Stomach (tissue), 4 donors: ENCODE measurements at regions not wholly inside any gene's neighbourhood (a gene's known extent, or its start where the extent isn't known, plus 50 kb on each side); places are given as distances from the start of the nearest gene placed in this dataset.

ENCODE experiments used
- EP300 ChIP-seq: sonication (generic); formaldehyde crosslinking; IDR thresholded peaks from one replicate; pipeline ENCODE4 v1.6.1; 2017; ENCODE audit warnings: antibody characterized with exemption
- POLR2A ChIP-seq, 4 donors: fragments of 450-650 bp; IDR thresholded peaks; one replicate each; pipeline ENCODE4 v1.6.1; 2016; ENCODE audit warnings: antibody characterized with exemption in 4 of 4, control low read depth in 2 of 4, mild to moderate bottlenecking in 1 of 4, moderate library complexity in 1 of 4
- POLR2AphosphoS5 ChIP-seq, 3 donors: sonication (generic); formaldehyde crosslinking; IDR thresholded peaks; one replicate each; pipeline ENCODE4 v1.6.1; 2016; ENCODE audit warnings: antibody characterized with exemption in 3 of 3
- TF ChIP-seq, protein P1 (sequence below), 7 experiments: fragments of 450-650 bp in 4 of 7; fragments of 200-600 bp in 3 of 7; sonication (generic) in 3 of 7; IDR thresholded peaks; one replicate each; pipeline ENCODE4 v1.5.1; 2016 to 2019; ENCODE audit warnings: antibody characterized with exemption in 7 of 7, control low read depth in 2 of 7, mild to moderate bottlenecking in 1 of 7

DNA sequence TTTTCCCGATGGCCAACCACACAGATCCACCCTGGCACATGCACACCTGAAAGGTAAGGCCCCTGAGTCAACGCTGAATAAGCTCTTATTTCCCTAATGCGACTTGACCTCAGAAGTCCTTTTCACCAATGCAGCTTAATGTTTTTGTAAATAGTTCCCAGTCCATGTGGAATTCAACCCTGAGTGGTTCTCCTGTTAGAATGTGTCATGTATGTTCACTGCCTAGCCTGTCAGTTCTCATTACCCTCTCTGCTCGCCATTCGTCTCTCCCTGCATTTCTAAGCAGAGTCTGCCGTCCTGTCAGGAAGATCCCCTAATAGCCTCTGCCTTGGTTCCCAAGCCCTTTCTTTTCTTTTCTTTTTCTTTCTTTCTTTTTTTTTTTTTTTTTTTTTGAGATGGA is 392.6 kb upstream of the SHH start:
- TF ChIP-seq, protein P1, sequence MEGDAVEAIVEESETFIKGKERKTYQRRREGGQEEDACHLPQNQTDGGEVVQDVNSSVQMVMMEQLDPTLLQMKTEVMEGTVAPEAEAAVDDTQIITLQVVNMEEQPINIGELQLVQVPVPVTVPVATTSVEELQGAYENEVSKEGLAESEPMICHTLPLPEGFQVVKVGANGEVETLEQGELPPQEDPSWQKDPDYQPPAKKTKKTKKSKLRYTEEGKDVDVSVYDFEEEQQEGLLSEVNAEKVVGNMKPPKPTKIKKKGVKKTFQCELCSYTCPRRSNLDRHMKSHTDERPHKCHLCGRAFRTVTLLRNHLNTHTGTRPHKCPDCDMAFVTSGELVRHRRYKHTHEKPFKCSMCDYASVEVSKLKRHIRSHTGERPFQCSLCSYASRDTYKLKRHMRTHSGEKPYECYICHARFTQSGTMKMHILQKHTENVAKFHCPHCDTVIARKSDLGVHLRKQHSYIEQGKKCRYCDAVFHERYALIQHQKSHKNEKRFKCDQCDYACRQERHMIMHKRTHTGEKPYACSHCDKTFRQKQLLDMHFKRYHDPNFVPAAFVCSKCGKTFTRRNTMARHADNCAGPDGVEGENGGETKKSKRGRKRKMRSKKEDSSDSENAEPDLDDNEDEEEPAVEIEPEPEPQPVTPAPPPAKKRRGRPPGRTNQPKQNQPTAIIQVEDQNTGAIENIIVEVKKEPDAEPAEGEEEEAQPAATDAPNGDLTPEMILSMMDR (IDR thresholded peaks at IDR 0.05), result no peak
- TF ChIP-seq POLR2A (IDR thresholded peaks at IDR 0.05) (no peak), POLR2AphosphoS5 (IDR thresholded peaks at IDR 0.05) (no peak), EP300 (no peak)
